ENCODE measurements at regions not wholly inside any gene's neighbourhood (a gene's known extent, or its start where the extent isn't known, plus 50 kb on each side); places are given as distances from the start of the nearest gene placed in this dataset.

- TF ChIP-seq NRF1 (conservative IDR thresholded peaks at IDR 0.05; ENCODE audit: low read depth, low read length) (no peak), EP300 (IDR thresholded peaks at IDR 0.05; ENCODE audit: borderline replicate concordance in 1 of 2, control insufficient read depth in 1 of 2, low read depth in 2 of 2, low read length in 2 of 2) (no peak), STAT1 (conservative IDR thresholded peaks at IDR 0.05) (no peak), RFX5 (IDR thresholded peaks at IDR 0.05; ENCODE audit: low read depth, low read length) (no peak), NFXL1 (IDR thresholded peaks at IDR 0.05; ENCODE audit: borderline replicate concordance) (no peak), YBX1 (IDR thresholded peaks at IDR 0.05) (no peak), CHD2 (IDR thresholded peaks at IDR 0.05; ENCODE audit: borderline replicate concordance, low read depth, low read length) (no peak), BHLHE40 (IDR thresholded peaks at IDR 0.05; ENCODE audit: borderline replicate concordance in 1 of 2, low read depth in 2 of 2, low read length in 1 of 2) (no peak), RELA (IDR thresholded peaks at IDR 0.05; ENCODE audit: borderline replicate concordance, partially characterized antibody) (no peak), PAX8 (IDR thresholded peaks at IDR 0.05) (no peak), ZNF207 (IDR thresholded peaks at IDR 0.05; ENCODE audit: borderline replicate concordance) (no peak), KDM1A (IDR thresholded peaks at IDR 0.05; ENCODE audit: borderline replicate concordance) (no peak)
- TF ChIP-seq, protein P1, sequence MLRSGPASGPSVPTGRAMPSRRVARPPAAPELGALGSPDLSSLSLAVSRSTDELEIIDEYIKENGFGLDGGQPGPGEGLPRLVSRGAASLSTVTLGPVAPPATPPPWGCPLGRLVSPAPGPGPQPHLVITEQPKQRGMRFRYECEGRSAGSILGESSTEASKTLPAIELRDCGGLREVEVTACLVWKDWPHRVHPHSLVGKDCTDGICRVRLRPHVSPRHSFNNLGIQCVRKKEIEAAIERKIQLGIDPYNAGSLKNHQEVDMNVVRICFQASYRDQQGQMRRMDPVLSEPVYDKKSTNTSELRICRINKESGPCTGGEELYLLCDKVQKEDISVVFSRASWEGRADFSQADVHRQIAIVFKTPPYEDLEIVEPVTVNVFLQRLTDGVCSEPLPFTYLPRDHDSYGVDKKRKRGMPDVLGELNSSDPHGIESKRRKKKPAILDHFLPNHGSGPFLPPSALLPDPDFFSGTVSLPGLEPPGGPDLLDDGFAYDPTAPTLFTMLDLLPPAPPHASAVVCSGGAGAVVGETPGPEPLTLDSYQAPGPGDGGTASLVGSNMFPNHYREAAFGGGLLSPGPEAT (IDR thresholded peaks at IDR 0.05; ENCODE audit: low read depth) = no peak
- TF ChIP-seq, protein P2, sequence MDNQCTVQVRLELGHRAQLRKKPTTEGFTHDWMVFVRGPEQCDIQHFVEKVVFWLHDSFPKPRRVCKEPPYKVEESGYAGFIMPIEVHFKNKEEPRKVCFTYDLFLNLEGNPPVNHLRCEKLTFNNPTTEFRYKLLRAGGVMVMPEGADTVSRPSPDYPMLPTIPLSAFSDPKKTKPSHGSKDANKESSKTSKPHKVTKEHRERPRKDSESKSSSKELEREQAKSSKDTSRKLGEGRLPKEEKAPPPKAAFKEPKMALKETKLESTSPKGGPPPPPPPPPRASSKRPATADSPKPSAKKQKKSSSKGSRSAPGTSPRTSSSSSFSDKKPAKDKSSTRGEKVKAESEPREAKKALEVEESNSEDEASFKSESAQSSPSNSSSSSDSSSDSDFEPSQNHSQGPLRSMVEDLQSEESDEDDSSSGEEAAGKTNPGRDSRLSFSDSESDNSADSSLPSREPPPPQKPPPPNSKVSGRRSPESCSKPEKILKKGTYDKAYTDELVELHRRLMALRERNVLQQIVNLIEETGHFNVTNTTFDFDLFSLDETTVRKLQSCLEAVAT (IDR thresholded peaks at IDR 0.05) = no peak
These were observed 113.8 kb upstream of the G2E3 start (continued) for GRCh38 chr14:30445011-30445793.

All from GM12878 (cell line).